Memory B cell (primary cell): ENCODE measurements at regions not wholly inside any gene's neighbourhood (a gene's known extent, or its start where the extent isn't known, plus 50 kb on each side); places are given as distances from the start of the nearest gene placed in this dataset.

Experiments used
- ATAC-seq: fragments of 150-1000 bp; cut with Tn5 transposase; 2 replicates; pipeline ENCODE4 v1.10.0; 2021; ENCODE audit warnings: low read depth, mild to moderate bottlenecking, moderate library complexity
- DNase-seq, 2 donors: peaks; one replicate each; pipeline ENCODE4 v3.0.0; 2022; ENCODE audit warnings: low spot score in 2 of 2
- H3K27ac Mint-ChIP-seq: one replicate; pipeline ENCODE4 v1.8.0; 2022; ENCODE audit warnings: mild to moderate bottlenecking, moderate library complexity, mixed read lengths
- H3K27me3 Mint-ChIP-seq: one replicate; pipeline ENCODE4 v1.8.0; 2022; ENCODE audit warnings: mixed read lengths
- H3K36me3 Mint-ChIP-seq: one replicate; pipeline ENCODE4 v1.8.0; 2022; ENCODE audit warnings: mild to moderate bottlenecking, mixed read lengths
- H3K4me1 Mint-ChIP-seq: one replicate; pipeline ENCODE4 v1.8.0; 2022; ENCODE audit warnings: mixed read lengths
- H3K4me3 Mint-ChIP-seq: one replicate; pipeline ENCODE4 v1.8.0; 2022; ENCODE audit warnings: mild to moderate bottlenecking, moderate library complexity, mixed read lengths
- H3K9me3 Mint-ChIP-seq: one replicate; pipeline ENCODE4 v1.8.0; 2022; ENCODE audit warnings: mixed read lengths

- Mint-ChIP-seq H3K9me3 (peaks cover under 1% of the 10 kb centered on the region), H3K27ac (no peak overlapping the region), H3K36me3 (no peaks in the 10 kb centered on the region), H3K4me1 (no peaks in the 10 kb centered on the region), H3K4me3 (no peak overlapping the region), H3K27me3 (peaks cover 1% of the 10 kb centered on the region)
- DNase-seq = no peak
- no peak for ATAC-seq
Observed at GRCh38 chr10:29806350-29806788, 171.6 kb upstream of the SVIL start.

GRCh38 chr10:29805134-29805723, 170.5 kb upstream of the SVIL start:
- Mint-ChIP-seq H3K27ac (no peak overlapping the region), H3K4me1 (no peaks in the 10 kb centered on the region), H3K4me3 (no peak overlapping the region), H3K36me3 (no peaks in the 10 kb centered on the region), H3K27me3 (peaks cover 1% of the 10 kb centered on the region), H3K9me3 (peaks cover 1% of the 10 kb centered on the region)
- ATAC-seq (no peak), DNase-seq (no peak)

- H3K4me1 Mint-ChIP-seq = no peaks in the 10 kb centered on the region
- H3K27ac Mint-ChIP-seq = no peak overlapping the region
- H3K4me3 Mint-ChIP-seq = no peak overlapping the region
- no peaks in the 10 kb centered on the region for H3K36me3 Mint-ChIP-seq
- ATAC-seq (no peak), DNase-seq (no peak)
- H3K27me3 Mint-ChIP-seq = peaks cover 1% of the 10 kb centered on the region
- H3K9me3 Mint-ChIP-seq = peaks cover 1% of the 10 kb centered on the region
Observed at GRCh38 chr10:29804025-29804852, 169.5 kb upstream of the SVIL start.

- no peaks in the 10 kb centered on the region for H3K4me1 Mint-ChIP-seq
- H3K27ac Mint-ChIP-seq = no peak overlapping the region
- DNase-seq (no peak), ATAC-seq (no peak)
- no peaks in the 10 kb centered on the region for H3K36me3 Mint-ChIP-seq
- H3K9me3 Mint-ChIP-seq = peaks cover 1% of the 10 kb centered on the region
- H3K27me3 Mint-ChIP-seq = peaks cover 1% of the 10 kb centered on the region
- H3K4me3 Mint-ChIP-seq = no peak overlapping the region
Observed at GRCh38 chr10:29802171-29802570, 167.4 kb upstream of the SVIL start.

- ATAC-seq (no peak), DNase-seq (no peak)
- Mint-ChIP-seq H3K9me3 (peaks cover 1% of the 10 kb centered on the region), H3K36me3 (no peaks in the 10 kb centered on the region), H3K27ac (no peak overlapping the region), H3K4me3 (no peak overlapping the region), H3K27me3 (no peaks in the 10 kb centered on the region), H3K4me1 (no peaks in the 10 kb centered on the region)
Observed at GRCh38 chr10:29798921-29799690, 164.3 kb upstream of the SVIL start.

GRCh38 chr10:29797616-29798015, 162.8 kb upstream of the SVIL start:
- H3K27ac Mint-ChIP-seq = no peak overlapping the region
- no peaks in the 10 kb centered on the region for H3K4me1 Mint-ChIP-seq
- H3K9me3 Mint-ChIP-seq = peaks cover 1% of the 10 kb centered on the region

GRCh38 chr10:29795850-29796249, 161.1 kb upstream of the SVIL start:
- Mint-ChIP-seq H3K4me3 (no peak overlapping the region), H3K36me3 (no peaks in the 10 kb centered on the region)
- no peak for DNase-seq

More at GRCh38 chr10:29797616-29798015, 162.8 kb upstream of the SVIL start:
- DNase-seq (no peak), ATAC-seq (no peak)
- no peaks in the 10 kb centered on the region for H3K27me3 Mint-ChIP-seq
- H3K36me3 Mint-ChIP-seq = no peaks in the 10 kb centered on the region
- H3K4me3 Mint-ChIP-seq = no peak overlapping the region

GRCh38 chr10:29794776-29795611, 160.2 kb upstream of the SVIL start:
- Mint-ChIP-seq H3K27me3 (no peaks in the 10 kb centered on the region), H3K9me3 (no peaks in the 10 kb centered on the region), H3K4me3 (no peak overlapping the region), H3K4me1 (no peaks in the 10 kb centered on the region), H3K27ac (no peak overlapping the region), H3K36me3 (no peaks in the 10 kb centered on the region)
- no peak for DNase-seq
- ATAC-seq = no peak

More at GRCh38 chr10:29795850-29796249, 161.1 kb upstream of the SVIL start:
- H3K9me3 Mint-ChIP-seq = no peaks in the 10 kb centered on the region
- no peaks in the 10 kb centered on the region for H3K4me1 Mint-ChIP-seq
- no peaks in the 10 kb centered on the region for H3K27me3 Mint-ChIP-seq
- ATAC-seq = no peak
- no peak overlapping the region for H3K27ac Mint-ChIP-seq

GRCh38 chr10:29791773-29792172, 157.0 kb upstream of the SVIL start:
- H3K36me3 Mint-ChIP-seq = no peaks in the 10 kb centered on the region
- H3K9me3 Mint-ChIP-seq = peaks cover 1% of the 10 kb centered on the region
- ATAC-seq (no peak), DNase-seq (no peak)
- no peak overlapping the region for H3K27ac Mint-ChIP-seq
- no peaks in the 10 kb centered on the region for H3K4me1 Mint-ChIP-seq
- no peak overlapping the region for H3K4me3 Mint-ChIP-seq
- H3K27me3 Mint-ChIP-seq = no peaks in the 10 kb centered on the region

- ATAC-seq (no peak), DNase-seq (no peak)
- Mint-ChIP-seq H3K9me3 (peaks cover 9% of the 10 kb centered on the region), H3K4me3 (no peak overlapping the region), H3K36me3 (no peaks in the 10 kb centered on the region), H3K27ac (no peak overlapping the region), H3K27me3 (no peaks in the 10 kb centered on the region), H3K4me1 (no peaks in the 10 kb centered on the region)
Observed at GRCh38 chr10:29790207-29790606, 155.4 kb upstream of the SVIL start.

GRCh38 chr10:29788113-29788512, 153.3 kb upstream of the SVIL start:
- no peak overlapping the region for H3K4me3 Mint-ChIP-seq
- peaks cover 10% of the 10 kb centered on the region for H3K9me3 Mint-ChIP-seq
- H3K36me3 Mint-ChIP-seq = no peaks in the 10 kb centered on the region
- H3K27me3 Mint-ChIP-seq = peaks cover 2% of the 10 kb centered on the region
- H3K4me1 Mint-ChIP-seq = no peaks in the 10 kb centered on the region
- H3K27ac Mint-ChIP-seq = no peak overlapping the region
- ATAC-seq (no peak), DNase-seq (no peak)

- H3K27ac Mint-ChIP-seq = no peak overlapping the region
- peaks cover 12% of the 10 kb centered on the region for H3K9me3 Mint-ChIP-seq
- H3K4me3 Mint-ChIP-seq = no peak overlapping the region
- no peaks in the 10 kb centered on the region for H3K36me3 Mint-ChIP-seq
- peaks cover 2% of the 10 kb centered on the region for H3K4me1 Mint-ChIP-seq
- H3K27me3 Mint-ChIP-seq = peaks cover 4% of the 10 kb centered on the region
- ATAC-seq (no peak), DNase-seq (no peak)
Observed at GRCh38 chr10:29785701-29786100, 150.9 kb upstream of the SVIL start.

GRCh38 chr10:29784175-29784773, 149.5 kb upstream of the SVIL start:
- ATAC-seq (no peak), DNase-seq (no peak)
- Mint-ChIP-seq H3K27ac (no peak overlapping the region), H3K36me3 (no peaks in the 10 kb centered on the region), H3K4me1 (peaks cover 4% of the 10 kb centered on the region), H3K27me3 (peaks cover 6% of the 10 kb centered on the region), H3K4me3 (no peak overlapping the region), H3K9me3 (peaks cover 12% of the 10 kb centered on the region)
